T-cell (primary cell): ENCODE measurements at regions not wholly inside any gene's neighbourhood (a gene's known extent, or its start where the extent isn't known, plus 50 kb on each side); places are given as distances from the start of the nearest gene placed in this dataset.

Source experiments
- ATAC-seq, 4 experiments: fragments of 200-7000 bp in 3 of 4; fragments of 150-1000 bp in 1 of 4; cut with Tn5 transposase; replicated peaks in 1 of 4; 1 replicate in 3 of 4; 2 replicates in 1 of 4; pipeline ENCODE4 v1.10.0; 2021; ENCODE audit warnings: moderate library complexity in 3 of 4, mild to moderate bottlenecking in 2 of 4, moderate number of reproducible peaks in 1 of 4
- CTCF ChIA-PET, 2 donors: fragments of 300-600 bp; sonication (Branson Sonifier 250); formaldehyde crosslinking; loops; one replicate each; lab custom pipeline; 2022; ENCODE audit warnings: antibody characterized with exemption in 2 of 2; lab: Charles Lee
- POLR2A ChIA-PET, 2 donors: fragments of 300-600 bp; sonication (Branson Sonifier 250); formaldehyde crosslinking; loops; one replicate each; lab custom pipeline; 2022; ENCODE audit warnings: antibody characterized with exemption in 2 of 2; lab: Charles Lee
- DNase-seq, 35 experiments: peaks; one replicate each; pipeline versions ENCODE4 v3.0.0 to v3.0.0-alpha.2; 2013 to 2023
- H3K27ac ChIP-seq: one replicate; pipeline ENCODE4 v1.5.1; 2013; ENCODE audit warnings: low read length
- H3K27me3 ChIP-seq, 2 experiments: replicated peaks in 1 of 2; 1 replicate in 1 of 2; 2 replicates in 1 of 2; pipeline versions ENCODE4 v1.6.1 to v1.7.0; 2013; ENCODE audit warnings: low read length in 1 of 2, mixed read lengths in 1 of 2; ENCODE audit not compliant: control insufficient read depth in 2 of 2, insufficient read depth in 2 of 2; ENCODE audit errors: extremely low read depth in 1 of 2
- H3K36me3 ChIP-seq, 2 donors: 1 replicate in 1 of 2; 2 replicates in 1 of 2; pipeline versions ENCODE4 v1.6.1 to v1.7.0; 2013; ENCODE audit warnings: low read length in 1 of 2; ENCODE audit not compliant: control insufficient read depth in 2 of 2, insufficient read depth in 1 of 2; ENCODE audit errors: extremely low read depth in 1 of 2
- H3K4me1 ChIP-seq, 2 experiments: 1 replicate in 1 of 2; 2 replicates in 1 of 2; pipeline versions ENCODE4 v1.6.1 to v1.7.0; 2013; ENCODE audit warnings: low read length in 2 of 2, mixed read lengths in 1 of 2; ENCODE audit not compliant: insufficient read depth in 2 of 2, control insufficient read depth in 1 of 2; ENCODE audit errors: extremely low read depth in 1 of 2
- H3K4me3 ChIP-seq, 2 donors: 1 replicate in 1 of 2; 2 replicates in 1 of 2; pipeline versions ENCODE4 v1.5.1 to v1.7.0; 2013; ENCODE audit warnings: mild to moderate bottlenecking in 2 of 2, low read length in 1 of 2, moderate library complexity in 1 of 2; ENCODE audit not compliant: control insufficient read depth in 1 of 2; ENCODE audit errors: extremely low read depth in 1 of 2
- H3K9me3 ChIP-seq: 2 replicates; pipeline ENCODE4 v1.7.0; 2013
- H3K27ac Mint-ChIP-seq, 2 donors: one replicate each; pipeline ENCODE4 v1.8.0; 2020 to 2021; ENCODE audit warnings: mild to moderate bottlenecking in 2 of 2, mixed read lengths in 2 of 2
- H3K27me3 Mint-ChIP-seq, 2 donors: one replicate each; pipeline ENCODE4 v1.8.0; 2021 to 2022; ENCODE audit warnings: mixed read lengths in 2 of 2
- H3K36me3 Mint-ChIP-seq: one replicate; pipeline ENCODE4 v1.8.0; 2021; ENCODE audit warnings: mixed read lengths
- H3K4me1 Mint-ChIP-seq, 3 donors: one replicate each; pipeline ENCODE4 v1.8.0; 2020 to 2022; ENCODE audit warnings: mixed read lengths in 3 of 3, mild to moderate bottlenecking in 1 of 3
- H3K4me3 Mint-ChIP-seq, 3 donors: one replicate each; pipeline ENCODE4 v1.8.0; 2020 to 2022; ENCODE audit warnings: mild to moderate bottlenecking in 3 of 3, mixed read lengths in 3 of 3, moderate library complexity in 3 of 3
- H3K9me3 Mint-ChIP-seq, 3 donors: one replicate each; pipeline ENCODE4 v1.8.0; 2020 to 2022; ENCODE audit warnings: mixed read lengths in 3 of 3
- WGBS: methylation state at CpG from one replicate; pipeline ENCODE4 v1.1.5; 2013; ENCODE audit warnings: missing lambda C conversion rate; ENCODE audit not compliant: insufficient coverage; 5-methylcytosine and 5-hydroxymethylcytosine counted together

DNA sequence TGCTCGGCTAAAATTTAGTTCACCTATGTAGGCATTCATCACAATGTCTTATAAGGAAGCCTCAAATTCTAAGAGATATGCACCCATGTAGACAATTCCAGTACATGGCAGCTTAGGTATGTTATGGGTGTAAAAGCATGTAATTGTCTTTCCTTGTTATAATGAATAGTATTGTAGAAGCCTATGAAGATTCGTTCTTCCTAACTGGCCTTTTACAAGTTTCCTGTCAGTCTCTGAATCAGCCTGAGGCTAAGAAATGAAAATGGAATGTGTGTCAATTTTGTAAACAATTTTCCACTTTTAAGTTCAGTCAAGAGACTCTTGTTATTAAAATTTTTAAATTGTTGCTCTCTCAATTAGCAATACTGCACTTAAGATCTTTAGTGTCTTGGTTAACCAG, 189.9 kb upstream of the GALNT5 start:
- Histone ChIP-seq H3K36me3 (no peaks in the 10 kb centered on the region), H3K27ac (no peak overlapping the region), H3K4me3 (no peak overlapping the region), H3K4me1 (no peaks in the 10 kb centered on the region), H3K9me3 (no peaks in the 10 kb centered on the region), H3K27me3 (no peaks in the 10 kb centered on the region)
- ChIA-PET CTCF (no interaction called here), POLR2A (no interaction called here)
- ATAC-seq (no peak), DNase-seq (no peak)
- peaks cover 6 to 10% of the 10 kb centered on the region in 2 donors for H3K27me3 Mint-ChIP-seq
- no peak overlapping the region for H3K27ac Mint-ChIP-seq
- WGBS = no CpG with 5 or more reads among the region's 2 CpGs
- no peaks in the 10 kb centered on the region for H3K36me3 Mint-ChIP-seq
- no peak overlapping the region for H3K4me3 Mint-ChIP-seq
- H3K4me1 Mint-ChIP-seq = no peaks in the 10 kb centered on the region
- peaks cover 0 to 12% (median 8%) of the 10 kb centered on the region in 3 donors for H3K9me3 Mint-ChIP-seq

DNA sequence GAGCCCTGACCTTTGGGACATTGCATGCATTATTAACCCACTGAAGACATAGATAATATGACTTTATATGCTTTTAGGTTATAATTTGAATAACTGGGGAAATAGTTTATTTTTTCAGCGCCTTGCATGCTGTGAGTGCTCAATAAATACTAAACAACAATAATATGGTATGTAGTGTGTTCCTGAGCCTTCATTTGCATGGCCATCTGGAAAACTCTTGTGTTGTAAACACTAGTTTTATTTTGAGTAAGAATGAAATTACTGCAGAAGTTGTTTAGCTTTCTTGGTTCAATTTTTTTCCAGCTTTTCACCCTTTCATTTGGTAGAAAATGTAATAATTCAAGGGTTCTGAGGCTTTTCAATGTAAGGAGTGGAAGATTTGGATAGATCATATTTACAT, 189.3 kb upstream of the GALNT5 start:
- no peaks in the 10 kb centered on the region for H3K36me3 Mint-ChIP-seq
- no peak overlapping the region for H3K4me3 Mint-ChIP-seq
- ATAC-seq (no peak), DNase-seq (no peak)
- no CpG with 5 or more reads among the region's 1 CpG for WGBS
- H3K36me3 ChIP-seq = no peaks in the 10 kb centered on the region
- no peaks in the 10 kb centered on the region for H3K9me3 ChIP-seq
- H3K27me3 ChIP-seq = no peaks in the 10 kb centered on the region
- H3K4me1 Mint-ChIP-seq = no peaks in the 10 kb centered on the region
- CTCF ChIA-PET = no interaction called here
- peaks cover 6 to 10% of the 10 kb centered on the region in 2 donors for H3K27me3 Mint-ChIP-seq
- POLR2A ChIA-PET = no interaction called here
- no peaks in the 10 kb centered on the region for H3K4me1 ChIP-seq
- no peak overlapping the region for H3K27ac Mint-ChIP-seq
- H3K9me3 Mint-ChIP-seq = peaks cover 0 to 12% (median 8%) of the 10 kb centered on the region in 3 donors
- no peak overlapping the region for H3K27ac ChIP-seq
- H3K4me3 ChIP-seq = no peak overlapping the region

DNA sequence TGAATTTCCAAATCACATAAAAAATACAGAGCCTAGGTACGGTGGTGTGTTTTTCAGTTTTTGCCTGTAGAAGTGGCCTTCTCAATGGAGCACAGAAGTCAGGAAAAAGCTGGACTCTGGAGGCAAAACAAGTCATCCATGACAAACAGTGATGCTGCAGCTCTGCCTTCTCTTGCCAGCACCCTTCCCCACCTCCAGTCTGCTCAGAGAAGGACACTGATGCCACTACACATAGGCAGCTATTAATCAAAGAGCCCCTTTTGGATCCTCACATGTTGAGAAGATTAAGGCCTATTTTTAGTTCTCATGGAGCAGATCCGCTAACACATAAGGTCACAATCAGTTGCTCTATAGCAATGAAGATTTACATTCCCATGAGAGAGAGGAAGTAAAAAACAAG, 181.6 kb upstream of the GALNT5 start:
- WGBS = no CpG with 5 or more reads among the region's 2 CpGs
- peaks cover 0 to 4% of the 10 kb centered on the region in 2 donors for H3K27me3 Mint-ChIP-seq
- no peak overlapping the region for H3K4me3 Mint-ChIP-seq
- POLR2A ChIA-PET = no interaction called here
- H3K36me3 ChIP-seq = no peaks in the 10 kb centered on the region
- CTCF ChIA-PET = no interaction called here
- no peaks in the 10 kb centered on the region for H3K27me3 ChIP-seq
- no peak for ATAC-seq
- no peaks in the 10 kb centered on the region for H3K4me1 ChIP-seq
- H3K27ac Mint-ChIP-seq = no peak overlapping the region
- DNase-seq = no peak
- no peak overlapping the region for H3K27ac ChIP-seq
- H3K9me3 Mint-ChIP-seq = peaks cover 0 to 5% (median 0%) of the 10 kb centered on the region in 3 donors
- H3K36me3 Mint-ChIP-seq = no peaks in the 10 kb centered on the region
- H3K9me3 ChIP-seq = no peaks in the 10 kb centered on the region
- no peak overlapping the region for H3K4me3 ChIP-seq
- H3K4me1 Mint-ChIP-seq = no peaks in the 10 kb centered on the region

- CTCF ChIA-PET = no interaction called here
- H3K9me3 Mint-ChIP-seq = peaks cover 0 to 5% (median 0%) of the 10 kb centered on the region in 3 donors
- WGBS = 0% methylated on average over 1 of the region's 3 CpGs
These were observed 180.9 kb upstream of the GALNT5 start for GRCh38 chr2:157076526-157077161.

GRCh38 chr2:157077753-157078350, 179.7 kb upstream of the GALNT5 start:
- Histone ChIP-seq H3K27me3 (no peaks in the 10 kb centered on the region), H3K4me3 (no peak overlapping the region), H3K9me3 (no peaks in the 10 kb centered on the region), H3K4me1 (no peaks in the 10 kb centered on the region), H3K36me3 (no peaks in the 10 kb centered on the region), H3K27ac (no peak overlapping the region)
- Mint-ChIP-seq H3K4me1 (no peaks in the 10 kb centered on the region), H3K27ac (no peak overlapping the region), H3K9me3 (no peaks in the 10 kb centered on the region), H3K4me3 (no peak overlapping the region), H3K36me3 (no peaks in the 10 kb centered on the region), H3K27me3 (peaks cover 0 to 4% of the 10 kb centered on the region in 2 donors)
- no peak for ATAC-seq
- ChIA-PET POLR2A (interaction anchor here (0.6 to 1.0 kb wide), 3 partner anchors 14 to 1525 kb away, joined by 4 to 6 read pairs (median 4); no protein-coding TSS in a partner anchor), CTCF (no interaction called here)
- DNase-seq = no peak

More at GRCh38 chr2:157076526-157077161, 180.9 kb upstream of the GALNT5 start:
- Histone ChIP-seq H3K36me3 (no peaks in the 10 kb centered on the region), H3K27ac (no peak overlapping the region), H3K4me3 (no peak overlapping the region), H3K4me1 (no peaks in the 10 kb centered on the region), H3K27me3 (no peaks in the 10 kb centered on the region), H3K9me3 (no peaks in the 10 kb centered on the region)
- Mint-ChIP-seq H3K4me3 (no peak overlapping the region), H3K27ac (no peak overlapping the region), H3K27me3 (peaks cover 0 to 4% of the 10 kb centered on the region in 2 donors), H3K36me3 (no peaks in the 10 kb centered on the region), H3K4me1 (no peaks in the 10 kb centered on the region)
- ATAC-seq = no peak
- no peak for DNase-seq
- POLR2A ChIA-PET = interaction anchor here in 1 of 2 donors (1.0 kb wide), 1 partner anchor 21 kb away, joined by 4 read pairs; no protein-coding TSS in a partner anchor

GRCh38 chr2:157082950-157083349, 174.6 kb upstream of the GALNT5 start:
- CTCF ChIA-PET = no interaction called here
- no peak overlapping the region for H3K4me3 ChIP-seq
- no peak overlapping the region for H3K4me3 Mint-ChIP-seq
- no peak for DNase-seq
- no peaks in the 10 kb centered on the region for H3K4me1 Mint-ChIP-seq
- no peaks in the 10 kb centered on the region for H3K9me3 Mint-ChIP-seq
- no peaks in the 10 kb centered on the region for H3K9me3 ChIP-seq
- no peaks in the 10 kb centered on the region for H3K36me3 Mint-ChIP-seq
- H3K27me3 ChIP-seq = no peaks in the 10 kb centered on the region
- H3K27ac ChIP-seq = no peak overlapping the region
- H3K27ac Mint-ChIP-seq = no peak overlapping the region
- POLR2A ChIA-PET = no interaction called here
- no peaks in the 10 kb centered on the region for H3K27me3 Mint-ChIP-seq
- H3K36me3 ChIP-seq = no peaks in the 10 kb centered on the region
- no peak for ATAC-seq
- no peaks in the 10 kb centered on the region for H3K4me1 ChIP-seq
